ENCODE measurements at regions not wholly inside any gene's neighbourhood (a gene's known extent, or its start where the extent isn't known, plus 50 kb on each side); places are given as distances from the start of the nearest gene placed in this dataset.

- TF ChIP-seq CTCF (IDR thresholded peaks at IDR 0.05) = no peak
- no peak for TF ChIP-seq POLR2A (IDR thresholded peaks at IDR 0.05)
Measured at GRCh38 chr6:86508230-86508629, 429.1 kb upstream of the HTR1E start.

Measured in prostate gland (tissue), 2 donors.